Activated CD8-positive, alpha-beta memory T cell treated with anti-CD3 and anti-CD28 coated beads, Interleukin-2, amount 50 U/mL, for 48 hours (primary cell): ENCODE measurements at regions not wholly inside any gene's neighbourhood (a gene's known extent, or its start where the extent isn't known, plus 50 kb on each side); places are given as distances from the start of the nearest gene placed in this dataset.
"Not testable (repeated sequence)": the region's sequence is repeated elsewhere in the genome, so short reads cannot be mapped to it uniquely, and the experiment has no call there.

Source experiments
- DNase-seq: peaks from one replicate; pipeline ENCODE4 v3.0.0-alpha.2; 2020

- DNase-seq = no peak
Measured at GRCh38 chrX:437661-438390, 51.1 kb upstream of the PPP2R3B start.

GRCh38 chrX:439241-439640, 52.5 kb upstream of the PPP2R3B start:
- no peak for DNase-seq

GRCh38 chrX:439719-440118, 53.0 kb upstream of the PPP2R3B start:
- DNase-seq = no peak

GRCh38 chrX:440636-441035, 53.9 kb upstream of the PPP2R3B start:
- DNase-seq = no peak

GRCh38 chrX:443536-444210, 57.0 kb upstream of the PPP2R3B start:
- DNase-seq = no peak

GRCh38 chrX:444305-444704, 57.6 kb upstream of the PPP2R3B start:
- no peak for DNase-seq

- DNase-seq = no peak
Measured at GRCh38 chrX:445727-446126, 59.0 kb upstream of the PPP2R3B start.

GRCh38 chrX:446245-446644, 59.5 kb upstream of the PPP2R3B start:
- no peak for DNase-seq

GRCh38 chrX:447052-447451, 60.3 kb upstream of the PPP2R3B start:
- no peak for DNase-seq

GRCh38 chrX:451750-452149, 65.0 kb upstream of the PPP2R3B start:
- not testable (repeated sequence) for DNase-seq

GRCh38 chrX:452598-452997, 65.9 kb upstream of the PPP2R3B start:
- DNase-seq = no peak

GRCh38 chrX:454514-454913, 67.8 kb upstream of the PPP2R3B start:
- DNase-seq = not testable (repeated sequence)

GRCh38 chrX:455199-455598, 68.5 kb upstream of the PPP2R3B start:
- no peak for DNase-seq

GRCh38 chrX:455673-456072, 69.0 kb upstream of the PPP2R3B start:
- no peak for DNase-seq

- DNase-seq = no peak
Measured at GRCh38 chrX:456146-456545, 69.4 kb upstream of the PPP2R3B start.

GRCh38 chrX:456551-457291, 70.0 kb upstream of the PPP2R3B start:
- DNase-seq = no peak

- DNase-seq = no peak
Measured at GRCh38 chrX:457292-457679, 70.6 kb upstream of the PPP2R3B start.

- no peak for DNase-seq
Measured at GRCh38 chrX:458631-459061, 71.9 kb upstream of the PPP2R3B start.

GRCh38 chrX:459611-460010, 72.9 kb upstream of the PPP2R3B start:
- no peak for DNase-seq

- no peak for DNase-seq
Measured at GRCh38 chrX:460116-460515, 73.4 kb upstream of the PPP2R3B start.

GRCh38 chrX:460823-461640, 74.3 kb upstream of the PPP2R3B start:
- DNase-seq = no peak

- no peak for DNase-seq
Measured at GRCh38 chrX:462853-463252, 76.1 kb upstream of the PPP2R3B start.
